ENCODE measurements at regions not wholly inside any gene's neighbourhood (a gene's known extent, or its start where the extent isn't known, plus 50 kb on each side); places are given as distances from the start of the nearest gene placed in this dataset.

GRCh38 chr3:5278666-5279065 lies 91.2 kb downstream of the EDEM1 start:
- Histone ChIP-seq H3K4me1 (ENCODE audit: insufficient read depth, low read length) (no peaks in the 10 kb centered on the region), H3K27me3 (ENCODE audit: insufficient read depth, low read length) (no peaks in the 10 kb centered on the region), H3K4me3 (ENCODE audit: low read length in 2 of 2) (no peak overlapping the region), H3K36me3 (ENCODE audit: insufficient read depth, low read length) (no peaks in the 10 kb centered on the region), H3K27ac (ENCODE audit: low read depth, low read length) (no peak overlapping the region), H3K9me3 (ENCODE audit: control insufficient read depth in 1 of 2, low read length in 2 of 2) (no peaks in the 10 kb centered on the region)
- intact Hi-C loops (cut with micrococcal nuclease): no loop called here
- peaks cover 0 to 6% of the 10 kb centered on the region in 2 donors for H3K36me3 Mint-ChIP-seq
- DNase-seq: no peak
- H3K9me3 Mint-ChIP-seq: peaks cover 5 to 41% (median 23%) of the 10 kb centered on the region in 8 donors
- ChIA-PET POLR2A (ENCODE audit: partially characterized antibody) (no interaction called here), CTCF (ENCODE audit: partially characterized antibody) (no interaction called here)
- H3K27me3 Mint-ChIP-seq: peaks cover 0 to 3% of the 10 kb centered on the region in 2 donors
- H3K27ac Mint-ChIP-seq: no peak overlapping the region
- no peak overlapping the region for H3K4me3 Mint-ChIP-seq
- H3K4me1 Mint-ChIP-seq: no peaks in the 10 kb centered on the region

GRCh38 chr3:5282703-5283102 lies 95.2 kb downstream of the EDEM1 start:
- ChIA-PET POLR2A (ENCODE audit: partially characterized antibody) (no interaction called here), CTCF (ENCODE audit: partially characterized antibody) (no interaction called here)
- intact Hi-C loops (cut with micrococcal nuclease): no loop called here

GRCh38 chr3:5285439-5285838 lies 97.9 kb downstream of the EDEM1 start:
- Mint-ChIP-seq H3K27me3 (peaks cover 10 to 14% of the 10 kb centered on the region in 2 donors), H3K36me3 (peaks cover 6 to 13% of the 10 kb centered on the region in 2 donors), H3K27ac (no peak overlapping the region), H3K4me1 (no peaks in the 10 kb centered on the region), H3K4me3 (no peak overlapping the region), H3K9me3 (peaks cover 16 to 65% (median 38%) of the 10 kb centered on the region in 8 donors)
- no peak for DNase-seq
- ChIA-PET POLR2A (ENCODE audit: partially characterized antibody) (no interaction called here), CTCF (ENCODE audit: partially characterized antibody) (no interaction called here)
- Histone ChIP-seq H3K9me3 (ENCODE audit: control insufficient read depth in 1 of 2, low read length in 2 of 2) (no peaks in the 10 kb centered on the region), H3K4me1 (ENCODE audit: insufficient read depth, low read length) (no peaks in the 10 kb centered on the region), H3K4me3 (ENCODE audit: low read length in 2 of 2) (no peak overlapping the region), H3K27ac (ENCODE audit: low read depth, low read length) (no peak overlapping the region), H3K27me3 (ENCODE audit: insufficient read depth, low read length) (no peaks in the 10 kb centered on the region), H3K36me3 (ENCODE audit: insufficient read depth, low read length) (no peaks in the 10 kb centered on the region)
- intact Hi-C loops (cut with micrococcal nuclease): no loop called here

More at GRCh38 chr3:5282703-5283102, 95.2 kb downstream of the EDEM1 start:
- H3K4me1 ChIP-seq (ENCODE audit: insufficient read depth, low read length): no peaks in the 10 kb centered on the region
- DNase-seq: no peak
- no peaks in the 10 kb centered on the region for H3K27me3 ChIP-seq (ENCODE audit: insufficient read depth, low read length)
- Mint-ChIP-seq H3K4me1 (no peaks in the 10 kb centered on the region), H3K36me3 (peaks cover under 1 to 8% of the 10 kb centered on the region in 2 donors), H3K9me3 (peaks cover 10 to 70% (median 32%) of the 10 kb centered on the region in 8 donors), H3K27ac (peak overlapping the region in 1 of 7 donors; percentile 30), H3K4me3 (no peak overlapping the region), H3K27me3 (peaks cover 6% of the 10 kb centered on the region in 2 donors)
- H3K9me3 ChIP-seq (ENCODE audit: control insufficient read depth in 1 of 2, low read length in 2 of 2): no peaks in the 10 kb centered on the region
- no peaks in the 10 kb centered on the region for H3K36me3 ChIP-seq (ENCODE audit: insufficient read depth, low read length)
- no peak overlapping the region for H3K27ac ChIP-seq (ENCODE audit: low read depth, low read length)
- no peak overlapping the region for H3K4me3 ChIP-seq (ENCODE audit: low read length in 2 of 2)

GRCh38 chr3:5290915-5291314 lies 103.4 kb downstream of the EDEM1 start:
- DNase-seq: no peak
- intact Hi-C loops (cut with micrococcal nuclease): no loop called here
- Histone ChIP-seq H3K36me3 (ENCODE audit: insufficient read depth, low read length) (no peaks in the 10 kb centered on the region), H3K27ac (ENCODE audit: low read depth, low read length) (no peak overlapping the region), H3K4me3 (ENCODE audit: low read length in 2 of 2) (no peak overlapping the region), H3K9me3 (ENCODE audit: control insufficient read depth in 1 of 2, low read length in 2 of 2) (no peaks in the 10 kb centered on the region), H3K27me3 (ENCODE audit: insufficient read depth, low read length) (no peaks in the 10 kb centered on the region), H3K4me1 (ENCODE audit: insufficient read depth, low read length) (no peaks in the 10 kb centered on the region)
- ChIA-PET POLR2A (ENCODE audit: partially characterized antibody) (no interaction called here), CTCF (ENCODE audit: partially characterized antibody) (no interaction called here)
- no peak overlapping the region for H3K4me3 Mint-ChIP-seq
- no peaks in the 10 kb centered on the region for H3K4me1 Mint-ChIP-seq
- H3K27ac Mint-ChIP-seq: no peak overlapping the region
- H3K9me3 Mint-ChIP-seq: peaks cover 5 to 25% (median 16%) of the 10 kb centered on the region in 8 donors
- H3K27me3 Mint-ChIP-seq: peaks cover 13 to 15% of the 10 kb centered on the region in 2 donors
- peaks cover 1 to 13% of the 10 kb centered on the region in 2 donors for H3K36me3 Mint-ChIP-seq

- Histone ChIP-seq H3K36me3 (ENCODE audit: insufficient read depth, low read length) (no peaks in the 10 kb centered on the region), H3K27me3 (ENCODE audit: insufficient read depth, low read length) (no peaks in the 10 kb centered on the region), H3K4me3 (ENCODE audit: low read length in 2 of 2) (no peak overlapping the region), H3K9me3 (ENCODE audit: control insufficient read depth in 1 of 2, low read length in 2 of 2) (no peaks in the 10 kb centered on the region), H3K4me1 (ENCODE audit: insufficient read depth, low read length) (no peaks in the 10 kb centered on the region), H3K27ac (ENCODE audit: low read depth, low read length) (no peak overlapping the region)
- no peak for DNase-seq
- peaks cover 0 to 13% of the 10 kb centered on the region in 2 donors for H3K36me3 Mint-ChIP-seq
- no peaks in the 10 kb centered on the region for H3K4me1 Mint-ChIP-seq
- ChIA-PET CTCF (ENCODE audit: partially characterized antibody) (interaction anchor here (1.2 kb wide), 1 partner anchor 11 kb away, joined by 4 read pairs; no protein-coding TSS in a partner anchor), POLR2A (ENCODE audit: partially characterized antibody) (no interaction called here)
- no peak overlapping the region for H3K4me3 Mint-ChIP-seq
- no peak overlapping the region for H3K27ac Mint-ChIP-seq
- peaks cover 5 to 15% (median 10%) of the 10 kb centered on the region in 8 donors for H3K9me3 Mint-ChIP-seq
- H3K27me3 Mint-ChIP-seq: peaks cover 7 to 15% of the 10 kb centered on the region in 2 donors
- intact Hi-C loops (cut with micrococcal nuclease): no loop called here
These were observed 105.0 kb downstream of the EDEM1 start for GRCh38 chr3:5292512-5292911.

- no peak overlapping the region for H3K4me3 Mint-ChIP-seq
- H3K9me3 Mint-ChIP-seq: peaks cover 0 to 9% (median 5%) of the 10 kb centered on the region in 8 donors
- Histone ChIP-seq H3K4me1 (ENCODE audit: insufficient read depth, low read length) (no peaks in the 10 kb centered on the region), H3K4me3 (ENCODE audit: low read length in 2 of 2) (no peak overlapping the region), H3K9me3 (ENCODE audit: control insufficient read depth in 1 of 2, low read length in 2 of 2) (no peaks in the 10 kb centered on the region), H3K27me3 (ENCODE audit: insufficient read depth, low read length) (no peaks in the 10 kb centered on the region), H3K27ac (ENCODE audit: low read depth, low read length) (no peak overlapping the region), H3K36me3 (ENCODE audit: insufficient read depth, low read length) (no peaks in the 10 kb centered on the region)
- intact Hi-C loops (cut with micrococcal nuclease): no loop called here
- POLR2A ChIA-PET (ENCODE audit: partially characterized antibody): no interaction called here
- H3K27me3 Mint-ChIP-seq: peaks cover 9 to 11% of the 10 kb centered on the region in 2 donors
- peak overlapping the region in 1 of 7 donors; percentile 27 for H3K27ac Mint-ChIP-seq
- H3K36me3 Mint-ChIP-seq: peaks cover 0 to 7% of the 10 kb centered on the region in 2 donors
- no peak for DNase-seq
- no peaks in the 10 kb centered on the region for H3K4me1 Mint-ChIP-seq
- CTCF ChIA-PET (ENCODE audit: partially characterized antibody): interaction anchor here (1.2 to 1.3 kb wide), 2 partner anchors 10 to 171 kb away, joined by 3 to 4 read pairs; partner anchors contain the start of gene ARL8B
These were observed 105.7 kb downstream of the EDEM1 start for GRCh38 chr3:5293207-5293606.

- Mint-ChIP-seq H3K4me3 (no peak overlapping the region), H3K4me1 (peaks cover 0 to 1% (median 0%) of the 10 kb centered on the region in 4 donors), H3K36me3 (no peaks in the 10 kb centered on the region), H3K27me3 (peaks cover 5 to 7% of the 10 kb centered on the region in 2 donors), H3K9me3 (peaks cover 0 to 2% (median 0%) of the 10 kb centered on the region in 8 donors), H3K27ac (no peak overlapping the region)
- intact Hi-C loops (cut with micrococcal nuclease): no loop called here
- Histone ChIP-seq H3K27me3 (ENCODE audit: insufficient read depth, low read length) (no peaks in the 10 kb centered on the region), H3K27ac (ENCODE audit: low read depth, low read length) (no peak overlapping the region), H3K4me3 (ENCODE audit: low read length in 2 of 2) (no peak overlapping the region), H3K9me3 (ENCODE audit: control insufficient read depth in 1 of 2, low read length in 2 of 2) (no peaks in the 10 kb centered on the region), H3K4me1 (ENCODE audit: insufficient read depth, low read length) (no peaks in the 10 kb centered on the region), H3K36me3 (ENCODE audit: insufficient read depth, low read length) (no peaks in the 10 kb centered on the region)
- no peak for DNase-seq
- ChIA-PET CTCF (ENCODE audit: partially characterized antibody) (no interaction called here), POLR2A (ENCODE audit: partially characterized antibody) (no interaction called here)
These were observed 106.8 kb downstream of the EDEM1 start for GRCh38 chr3:5294356-5294755.

Measured in CD4-positive, alpha-beta memory T cell (primary cell).